Osteoblast (primary cell): ENCODE measurements at regions not wholly inside any gene's neighbourhood (a gene's known extent, or its start where the extent isn't known, plus 50 kb on each side); places are given as distances from the start of the nearest gene placed in this dataset.

ENCODE experiments used
- DNase-seq: peaks from one replicate; pipeline ENCODE4 v3.0.0; 2011; ENCODE audit warnings: low spot score, mixed read lengths; ENCODE audit not compliant: insufficient read length; ENCODE audit errors: missing footprints
- H2AFZ ChIP-seq: 2 replicates; pipeline ENCODE4 v1.6.0; 2011; ENCODE audit warnings: mild to moderate bottlenecking, low read length
- H3K27ac ChIP-seq: 2 replicates; pipeline ENCODE4 v1.5.1; 2011; ENCODE audit warnings: mild to moderate bottlenecking, low read depth, low read length, moderate library complexity
- H3K27me3 ChIP-seq: 2 replicates; pipeline ENCODE4 v1.6.0; 2012; ENCODE audit warnings: mild to moderate bottlenecking, control low read depth, inconsistent platforms, low read length, moderate library complexity; ENCODE audit not compliant: insufficient read depth
- H3K36me3 ChIP-seq: 2 replicates; pipeline ENCODE4 v1.5.1; 2011; ENCODE audit warnings: mild to moderate bottlenecking, low read length, control low read depth, moderate library complexity; ENCODE audit not compliant: insufficient read depth
- H3K4me1 ChIP-seq: 2 replicates; pipeline ENCODE4 v1.5.1; 2011; ENCODE audit warnings: mild to moderate bottlenecking, low read length, control low read depth, moderate library complexity; ENCODE audit not compliant: insufficient read depth
- H3K4me2 ChIP-seq: 2 replicates; pipeline ENCODE4 v1.6.0; 2011; ENCODE audit warnings: mild to moderate bottlenecking, low read length; ENCODE audit not compliant: insufficient read depth
- H3K4me3 ChIP-seq: fragments of 200-600 bp; sonication (generic); 3 replicates; pipeline ENCODE4 v1.5.1; 2012; ENCODE audit warnings: mild to moderate bottlenecking, low read length, inconsistent platforms; ENCODE audit not compliant: insufficient read depth
- H3K79me2 ChIP-seq: 2 replicates; pipeline ENCODE4 v1.6.0; 2012; ENCODE audit warnings: mild to moderate bottlenecking, low read length, control low read depth, inconsistent platforms; ENCODE audit not compliant: insufficient read depth
- H3K9me3 ChIP-seq: 2 replicates; pipeline ENCODE4 v1.5.1; 2011; ENCODE audit warnings: low read depth, low read length, control low read depth
- H4K20me1 ChIP-seq: 2 replicates; pipeline ENCODE4 v1.6.0; 2012; ENCODE audit warnings: mild to moderate bottlenecking, low read length, control low read depth; ENCODE audit not compliant: insufficient read depth
- TF ChIP-seq, protein P1 (sequence below): IDR thresholded peaks from 2 replicates; pipeline ENCODE4 v1.5.1; 2011; ENCODE audit warnings: mild to moderate bottlenecking, low read depth, low read length, moderate library complexity; ENCODE audit errors: extremely low read depth

DNA sequence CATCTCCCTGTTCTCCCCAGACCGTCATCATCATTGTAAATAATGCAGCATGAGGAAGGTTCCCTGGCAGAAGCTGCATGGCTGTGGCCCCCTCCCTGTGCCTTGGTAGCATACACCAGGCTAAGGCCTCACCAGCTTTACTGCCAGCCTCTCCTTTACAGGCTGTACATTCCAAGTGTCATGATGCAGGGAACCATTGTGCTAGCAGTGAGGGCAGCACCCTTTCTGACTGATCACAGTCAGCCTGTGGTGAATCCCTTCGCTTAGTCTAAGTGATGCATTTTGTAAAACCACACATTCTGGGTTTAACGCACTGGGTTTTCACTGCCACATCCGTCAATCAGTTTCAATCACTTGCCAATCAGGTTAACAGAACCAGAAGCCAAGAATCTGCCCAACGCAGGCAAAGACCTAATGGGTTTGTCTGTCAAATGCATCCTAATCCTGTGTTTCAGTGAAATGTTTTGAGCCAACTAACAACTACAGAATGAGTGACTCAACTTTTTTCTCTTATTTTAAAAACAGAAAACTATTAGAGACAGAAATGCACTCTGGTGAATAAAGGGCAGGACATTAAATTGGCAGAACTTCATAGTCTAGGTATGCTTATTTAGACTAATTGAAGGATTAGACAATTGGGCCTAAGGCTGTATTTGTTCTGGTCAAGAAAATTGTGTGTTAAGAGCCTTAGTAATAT, 225.9 kb upstream of the DPH6 start:
- Histone ChIP-seq H3K4me1 (no peaks in the 10 kb centered on the region), H3K4me2 (no peak overlapping the region), H3K27ac (no peak overlapping the region), H3K27me3 (no peaks in the 10 kb centered on the region), H3K79me2 (no peaks in the 10 kb centered on the region), H2AFZ (peak overlapping the region; percentile 44), H3K36me3 (no peaks in the 10 kb centered on the region), H4K20me1 (no peaks in the 10 kb centered on the region), H3K9me3 (no peaks in the 10 kb centered on the region), H3K4me3 (no peak overlapping the region)
- peak; percentile 30 for DNase-seq
- TF ChIP-seq, protein P1, sequence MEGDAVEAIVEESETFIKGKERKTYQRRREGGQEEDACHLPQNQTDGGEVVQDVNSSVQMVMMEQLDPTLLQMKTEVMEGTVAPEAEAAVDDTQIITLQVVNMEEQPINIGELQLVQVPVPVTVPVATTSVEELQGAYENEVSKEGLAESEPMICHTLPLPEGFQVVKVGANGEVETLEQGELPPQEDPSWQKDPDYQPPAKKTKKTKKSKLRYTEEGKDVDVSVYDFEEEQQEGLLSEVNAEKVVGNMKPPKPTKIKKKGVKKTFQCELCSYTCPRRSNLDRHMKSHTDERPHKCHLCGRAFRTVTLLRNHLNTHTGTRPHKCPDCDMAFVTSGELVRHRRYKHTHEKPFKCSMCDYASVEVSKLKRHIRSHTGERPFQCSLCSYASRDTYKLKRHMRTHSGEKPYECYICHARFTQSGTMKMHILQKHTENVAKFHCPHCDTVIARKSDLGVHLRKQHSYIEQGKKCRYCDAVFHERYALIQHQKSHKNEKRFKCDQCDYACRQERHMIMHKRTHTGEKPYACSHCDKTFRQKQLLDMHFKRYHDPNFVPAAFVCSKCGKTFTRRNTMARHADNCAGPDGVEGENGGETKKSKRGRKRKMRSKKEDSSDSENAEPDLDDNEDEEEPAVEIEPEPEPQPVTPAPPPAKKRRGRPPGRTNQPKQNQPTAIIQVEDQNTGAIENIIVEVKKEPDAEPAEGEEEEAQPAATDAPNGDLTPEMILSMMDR: no peak

DNA sequence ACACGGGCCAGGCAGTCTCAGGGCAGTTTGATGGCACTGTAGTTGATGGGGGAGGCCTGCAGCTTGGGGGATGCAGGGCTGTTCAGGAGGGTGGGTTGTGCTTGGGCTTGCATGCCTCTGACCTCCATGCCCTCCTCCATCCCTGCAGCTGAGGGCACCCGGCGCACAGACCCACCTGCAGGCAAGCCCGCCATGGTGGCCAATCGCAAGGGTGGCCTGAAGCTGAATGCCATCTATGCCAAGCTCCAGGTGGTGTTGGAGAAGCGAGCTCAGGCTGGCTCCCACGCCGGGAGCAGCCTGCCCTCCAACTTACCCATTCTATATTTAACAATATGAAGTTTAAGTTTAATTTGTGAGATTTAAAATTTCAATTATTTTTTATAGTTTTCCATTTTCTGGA, 228.7 kb upstream of the DPH6 start:
- Histone ChIP-seq H3K27ac (no peak overlapping the region), H4K20me1 (no peaks in the 10 kb centered on the region), H3K36me3 (no peaks in the 10 kb centered on the region), H3K27me3 (no peaks in the 10 kb centered on the region), H3K4me1 (no peaks in the 10 kb centered on the region), H3K4me2 (no peak overlapping the region), H3K79me2 (no peaks in the 10 kb centered on the region), H3K9me3 (no peaks in the 10 kb centered on the region), H2AFZ (no peak overlapping the region), H3K4me3 (no peak overlapping the region)
- no peak for DNase-seq
- TF ChIP-seq, protein P1: no peak

DNA sequence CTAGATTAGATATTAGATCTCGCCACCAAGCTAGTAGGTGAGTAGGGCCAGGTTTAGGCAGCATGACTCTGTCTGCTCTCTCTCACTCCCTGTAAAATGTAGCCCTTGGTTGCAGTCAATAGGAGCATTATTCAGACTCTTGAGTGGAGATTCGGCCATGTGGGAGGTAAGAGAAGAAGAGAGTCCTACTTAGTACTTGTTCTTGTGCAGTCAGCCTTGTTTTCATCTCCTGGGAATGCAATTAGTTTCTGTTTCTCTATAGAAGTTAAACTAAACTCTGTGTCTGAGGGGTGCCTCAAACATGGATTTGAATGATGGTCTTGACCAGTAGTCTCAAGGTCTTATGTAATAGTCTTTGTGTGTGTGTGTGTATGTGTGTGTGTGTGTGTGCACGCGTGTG, 229.5 kb upstream of the DPH6 start:
- DNase-seq: no peak
- H3K9me3 ChIP-seq: no peaks in the 10 kb centered on the region
- no peaks in the 10 kb centered on the region for H3K79me2 ChIP-seq
- no peak overlapping the region for H3K27ac ChIP-seq
- no peaks in the 10 kb centered on the region for H3K36me3 ChIP-seq
- no peaks in the 10 kb centered on the region for H3K27me3 ChIP-seq
- H4K20me1 ChIP-seq: no peaks in the 10 kb centered on the region
- H3K4me1 ChIP-seq: no peaks in the 10 kb centered on the region
- no peak overlapping the region for H3K4me3 ChIP-seq
- no peak overlapping the region for H2AFZ ChIP-seq
- no peak overlapping the region for H3K4me2 ChIP-seq
- TF ChIP-seq, protein P1: no peak

DNA sequence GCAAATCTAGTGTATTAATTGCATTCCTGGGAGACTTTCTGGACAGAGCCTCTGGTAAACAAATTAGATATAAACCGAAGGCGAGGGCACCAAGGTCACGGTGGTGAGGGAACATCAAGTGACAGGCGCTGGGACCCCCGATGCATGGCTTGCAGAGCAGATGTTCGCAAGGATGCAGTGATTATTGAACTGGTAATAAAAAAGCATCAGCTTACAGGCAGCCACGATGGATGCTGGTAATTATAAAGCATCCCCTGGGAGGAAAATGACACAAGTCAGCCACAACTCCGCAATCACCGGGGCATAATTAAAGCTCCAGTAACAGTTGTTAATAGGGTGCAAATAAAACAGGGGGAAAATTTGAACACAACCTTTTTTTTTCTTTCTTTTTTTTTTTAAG, 231.1 kb upstream of the DPH6 start:
- H3K79me2 ChIP-seq: no peaks in the 10 kb centered on the region
- H2AFZ ChIP-seq: no peak overlapping the region
- H3K27ac ChIP-seq: no peak overlapping the region
- TF ChIP-seq, protein P1: no peak
- no peaks in the 10 kb centered on the region for H3K27me3 ChIP-seq
- no peak overlapping the region for H3K4me2 ChIP-seq
- H3K36me3 ChIP-seq: no peaks in the 10 kb centered on the region
- no peak for DNase-seq
- no peak overlapping the region for H3K4me3 ChIP-seq
- no peaks in the 10 kb centered on the region for H3K9me3 ChIP-seq
- H3K4me1 ChIP-seq: no peaks in the 10 kb centered on the region
- no peaks in the 10 kb centered on the region for H4K20me1 ChIP-seq
